ENCODE measurements at regions not wholly inside any gene's neighbourhood (a gene's known extent, or its start where the extent isn't known, plus 50 kb on each side); places are given as distances from the start of the nearest gene placed in this dataset.

- TF ChIP-seq POLR2A (IDR thresholded peaks at IDR 0.05) (no peak), CTCF (IDR thresholded peaks at IDR 0.05 in 4 of 5, conservative IDR thresholded peaks at IDR 0.05 in 1 of 5) (no peak)
Measured at GRCh38 chr1:24996456-24996855, 66.4 kb upstream of the RUNX3 start.
